ENCODE measurements at regions not wholly inside any gene's neighbourhood (a gene's known extent, or its start where the extent isn't known, plus 50 kb on each side); places are given as distances from the start of the nearest gene placed in this dataset.

DNA sequence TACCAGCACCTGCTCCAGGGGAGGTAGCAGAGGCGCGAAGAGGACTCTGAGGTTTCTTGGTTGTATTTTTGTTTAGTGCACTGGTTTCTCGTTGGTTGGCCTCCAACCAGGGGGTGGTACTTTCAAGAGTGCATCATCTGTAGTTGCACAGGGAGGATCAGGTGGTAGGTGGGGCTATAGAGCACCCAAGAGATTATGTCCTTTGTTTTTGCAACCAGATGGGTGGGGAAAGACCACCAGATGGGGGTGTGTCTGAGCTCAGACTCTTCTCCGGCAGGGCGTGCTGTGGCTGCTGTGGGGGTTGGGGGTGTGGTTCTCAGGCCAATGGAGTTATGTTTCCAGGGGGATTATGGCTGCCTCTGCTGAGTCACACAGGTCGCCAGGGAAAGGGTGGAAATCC is 254.4 kb upstream of the KLF12 start:
- DNase-seq (ENCODE audit: extremely low spot score, insufficient read length, low read depth) (no peak), FAIRE-seq (no peak)

DNA sequence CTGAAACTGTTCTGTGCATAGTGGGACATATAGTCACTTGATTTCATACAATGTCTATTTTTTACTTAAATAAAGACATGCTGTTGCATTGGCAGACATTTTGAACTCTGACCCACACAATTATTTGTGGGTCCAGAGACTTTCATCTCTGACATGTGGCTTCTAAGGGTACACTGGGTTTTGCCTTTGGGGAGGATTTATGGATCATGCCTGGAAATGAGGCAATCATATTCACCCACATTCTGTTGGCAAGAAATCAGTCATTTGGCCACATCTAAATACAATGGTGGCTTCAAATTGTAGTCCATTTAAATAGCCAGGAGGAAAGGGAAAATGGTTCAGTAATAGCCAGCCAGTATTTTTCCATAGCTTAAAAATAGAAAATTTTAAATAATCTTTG is 238.3 kb upstream of the KLF12 start:
- DNase-seq (ENCODE audit: extremely low spot score, insufficient read length, low read depth) (no peak), FAIRE-seq (no peak)

DNA sequence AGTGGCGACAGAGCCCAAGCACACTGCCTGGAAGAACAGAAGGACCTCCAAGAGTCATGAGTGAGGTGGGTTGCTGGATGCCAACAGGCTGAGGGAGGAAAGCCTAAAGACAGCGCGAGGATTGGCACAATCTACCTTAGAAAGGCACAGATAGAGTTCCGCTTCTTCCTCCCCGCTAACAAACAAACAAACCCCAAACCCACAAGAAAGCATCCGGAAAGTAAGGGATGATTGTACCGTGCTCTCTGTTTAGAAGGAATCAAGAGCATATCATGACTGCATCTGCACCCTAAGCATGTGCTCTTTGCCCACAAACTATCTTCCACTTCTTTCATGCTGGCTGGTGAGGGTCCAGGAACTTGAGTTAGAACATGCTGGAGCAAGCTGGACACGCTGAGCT is 233.0 kb upstream of the KLF12 start:
- DNase-seq (ENCODE audit: extremely low spot score, insufficient read length, low read depth) (no peak), FAIRE-seq (no peak)

DNA sequence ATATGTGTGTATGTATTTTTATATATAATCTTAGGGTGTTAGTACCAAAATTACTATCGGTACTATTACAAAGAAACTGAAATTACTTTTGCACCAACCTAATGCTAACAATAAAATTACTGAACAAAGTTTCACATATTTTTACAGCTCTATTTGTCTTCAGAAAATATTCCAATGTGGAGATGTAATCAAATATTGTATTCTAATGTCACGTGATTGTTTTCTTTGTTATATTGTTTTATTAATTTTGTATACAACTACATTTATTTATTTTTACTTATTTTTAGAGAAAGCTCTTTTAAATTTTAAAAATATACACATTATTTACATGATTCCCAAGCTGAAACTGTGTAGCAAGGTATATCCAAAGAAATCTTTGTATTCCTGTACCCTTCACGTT is 227.1 kb upstream of the KLF12 start:
- DNase-seq (ENCODE audit: extremely low spot score, insufficient read length, low read depth): no peak
- FAIRE-seq: no peak

DNA sequence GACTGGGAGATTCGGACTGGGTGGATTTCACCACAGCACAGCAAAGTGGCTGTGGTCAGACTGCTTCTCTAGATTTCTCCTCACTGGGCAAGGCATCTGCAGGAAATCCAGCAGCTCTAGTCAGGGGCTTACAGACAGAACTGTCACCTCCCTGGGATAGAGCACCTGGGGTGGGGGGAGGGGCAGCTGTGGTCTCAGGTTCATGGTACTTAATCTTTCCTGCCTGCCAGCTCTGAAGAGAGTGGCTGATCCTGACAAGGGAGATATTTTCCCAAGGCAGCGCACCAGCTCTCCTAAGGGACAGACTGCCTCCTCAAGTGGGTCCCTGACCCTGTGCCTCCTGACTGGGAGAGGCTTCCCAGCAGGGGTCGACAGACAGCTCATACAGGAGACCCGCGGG is 212.8 kb upstream of the KLF12 start:
- no peak for DNase-seq (ENCODE audit: extremely low spot score, insufficient read length, low read depth)
- no peak for FAIRE-seq

DNA sequence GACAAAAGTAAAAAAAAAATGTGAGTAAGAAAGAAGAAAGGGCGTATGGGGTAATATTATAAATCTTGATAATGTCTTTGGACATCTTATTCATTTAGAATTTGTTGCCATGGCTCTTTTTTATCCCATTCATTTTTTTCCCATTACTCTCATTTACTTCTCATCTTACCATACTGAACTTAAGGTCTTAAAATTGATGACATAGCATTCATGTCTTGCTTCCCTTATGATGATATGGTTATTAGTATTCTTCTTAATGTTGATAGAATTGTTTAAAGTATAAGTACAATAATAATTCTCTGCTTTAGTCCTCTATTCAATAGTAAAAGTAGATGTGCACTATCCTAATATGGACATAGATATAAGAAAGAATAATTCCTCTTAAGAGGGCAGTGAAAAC is 204.1 kb upstream of the KLF12 start:
- DNase-seq (ENCODE audit: extremely low spot score, insufficient read length, low read depth) (no peak), FAIRE-seq (no peak)

DNA sequence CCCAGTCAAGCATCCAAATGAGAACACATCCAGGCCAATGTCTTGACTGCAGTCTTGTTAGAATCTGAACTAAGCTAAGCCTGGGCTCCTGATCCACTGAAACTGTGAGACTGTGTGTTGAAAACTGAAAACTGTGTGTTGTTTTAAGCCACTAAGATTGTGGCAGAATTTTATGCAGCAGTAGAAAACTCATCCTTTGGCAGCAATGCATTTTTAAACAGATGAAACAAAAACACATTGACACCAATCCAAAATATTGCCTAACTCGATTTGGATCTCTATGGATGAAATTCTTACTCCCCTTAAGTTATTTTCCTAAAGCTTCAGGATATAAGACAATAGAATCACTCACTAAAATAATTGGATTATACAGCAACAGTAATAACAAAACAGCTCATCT is 202.3 kb upstream of the KLF12 start:
- DNase-seq (ENCODE audit: extremely low spot score, insufficient read length, low read depth) (no peak), FAIRE-seq (no peak)

DNA sequence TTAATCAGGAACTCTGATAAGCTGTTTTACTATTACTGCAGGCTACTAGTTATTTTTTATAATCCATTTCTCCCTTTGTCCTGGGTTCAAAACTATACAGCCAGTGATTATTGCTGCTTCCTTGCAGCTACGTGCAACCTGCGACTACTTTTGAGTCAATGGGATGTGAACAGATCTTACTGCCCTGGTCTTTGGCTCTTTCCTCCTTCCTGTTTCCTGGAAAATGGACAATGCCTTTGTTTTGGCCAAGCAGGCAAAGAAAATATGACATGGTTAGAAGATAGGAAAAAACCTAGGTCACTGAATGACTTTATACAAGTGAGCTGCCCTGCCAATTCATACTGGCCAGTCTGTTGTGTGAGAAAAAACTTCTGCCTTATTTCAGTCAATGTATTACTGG is 201.2 kb upstream of the KLF12 start:
- FAIRE-seq: no peak

DNA sequence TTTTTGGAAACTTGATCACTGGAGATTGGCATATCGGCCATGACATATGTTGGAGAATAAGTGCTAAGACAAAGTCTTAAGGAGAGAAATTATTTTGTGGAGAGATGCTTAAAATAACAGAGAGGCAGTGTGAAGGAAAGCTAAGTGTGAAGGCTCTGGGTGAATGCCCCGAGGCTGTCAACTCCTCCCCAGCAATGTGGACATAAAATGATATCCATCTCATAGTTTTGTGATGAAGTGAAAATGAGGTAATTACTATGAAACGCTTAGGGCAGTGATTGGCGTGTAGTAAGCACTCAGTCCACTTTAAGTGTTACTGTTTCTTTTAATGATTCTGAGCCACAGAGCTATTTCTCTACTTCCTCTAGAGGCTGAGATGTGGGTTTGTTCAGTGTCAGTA is 195.8 kb upstream of the KLF12 start:
- DNase-seq (ENCODE audit: extremely low spot score, insufficient read length, low read depth): no peak
- no peak for FAIRE-seq

More for the DNA sequence above, 201.2 kb upstream of the KLF12 start:
- no peak for DNase-seq (ENCODE audit: extremely low spot score, insufficient read length, low read depth)

DNA sequence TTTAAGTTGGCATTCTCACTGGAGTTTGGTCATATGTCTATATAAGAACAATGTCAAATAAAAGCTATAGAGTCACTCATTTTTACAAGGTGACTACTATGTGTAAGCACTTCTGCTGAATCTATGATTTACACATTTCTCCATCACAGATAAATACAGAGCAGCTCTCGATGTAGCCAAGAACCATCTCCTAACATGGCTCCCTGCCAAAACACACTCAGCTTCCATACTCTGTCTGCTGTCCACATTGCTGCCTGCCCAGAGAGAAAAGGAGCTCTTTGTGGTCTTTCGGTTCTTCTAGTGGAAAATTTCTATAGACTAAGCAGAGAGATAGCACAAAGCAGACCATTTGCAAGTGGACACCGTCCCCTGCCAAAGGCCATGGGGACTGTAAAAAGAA is 190.9 kb upstream of the KLF12 start:
- FAIRE-seq: no peak

DNA sequence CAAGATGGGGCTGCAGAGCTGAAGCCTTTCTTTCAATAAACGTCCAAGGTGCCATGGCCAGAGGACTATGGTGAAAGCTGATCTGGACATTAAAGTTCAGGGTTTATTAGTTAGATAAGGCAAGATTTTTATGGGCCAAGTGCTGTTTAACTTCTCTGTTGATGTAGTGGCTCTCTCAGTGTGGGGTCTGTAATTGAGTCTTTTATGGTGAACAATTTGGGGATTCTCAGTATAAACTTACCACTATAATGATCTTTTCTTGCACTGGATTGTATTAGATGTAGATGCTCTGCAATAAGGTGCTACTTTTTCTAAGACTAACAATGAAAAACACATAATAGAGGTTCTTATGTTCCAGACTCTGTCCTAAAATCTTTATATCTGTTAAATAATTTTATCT is 190.1 kb upstream of the KLF12 start:
- DNase-seq (ENCODE audit: extremely low spot score, insufficient read length, low read depth): no peak
- no peak for FAIRE-seq

More for the DNA sequence above, 190.9 kb upstream of the KLF12 start:
- DNase-seq (ENCODE audit: extremely low spot score, insufficient read length, low read depth): no peak

DNA sequence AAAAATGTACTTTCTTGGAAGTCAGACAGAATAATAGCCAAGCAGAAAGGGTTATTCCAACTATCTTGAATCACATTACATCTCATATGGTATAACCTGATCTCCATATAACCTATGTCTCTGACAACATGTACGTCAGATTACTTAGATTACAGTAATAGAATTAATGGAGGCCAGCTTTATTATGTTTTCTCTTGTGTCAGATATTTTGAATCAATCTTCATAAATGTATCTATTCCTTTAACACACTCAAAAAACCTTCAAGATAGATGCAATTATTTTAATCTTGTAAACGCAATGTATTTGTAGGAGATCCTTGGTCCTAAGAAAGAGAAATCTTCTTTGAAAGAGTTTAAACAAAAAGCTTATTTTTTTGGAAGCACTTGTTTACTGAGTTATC is 188.4 kb upstream of the KLF12 start:
- FAIRE-seq: no peak
- no peak for DNase-seq (ENCODE audit: extremely low spot score, insufficient read length, low read depth)

DNA sequence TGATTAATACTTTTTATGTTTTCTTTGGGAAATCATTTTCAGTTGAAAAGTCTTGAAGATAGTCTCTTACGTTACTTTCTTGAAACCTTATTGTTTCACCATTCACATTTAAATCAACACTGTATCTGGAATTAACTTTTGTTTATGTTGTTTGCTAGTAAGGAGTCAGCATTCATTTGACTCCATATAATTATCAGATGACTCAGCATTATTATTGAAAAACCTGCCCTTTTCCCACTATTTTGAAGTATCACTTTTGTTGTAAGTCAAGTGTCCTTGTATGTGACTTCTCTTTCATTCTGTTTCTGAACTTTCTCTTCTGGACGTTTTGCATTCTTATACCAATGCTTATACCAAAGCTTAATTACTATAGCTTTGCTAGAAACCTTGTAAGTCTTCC is 186.1 kb upstream of the KLF12 start:
- no peak for DNase-seq (ENCODE audit: extremely low spot score, insufficient read length, low read depth)
- FAIRE-seq: no peak

DNA sequence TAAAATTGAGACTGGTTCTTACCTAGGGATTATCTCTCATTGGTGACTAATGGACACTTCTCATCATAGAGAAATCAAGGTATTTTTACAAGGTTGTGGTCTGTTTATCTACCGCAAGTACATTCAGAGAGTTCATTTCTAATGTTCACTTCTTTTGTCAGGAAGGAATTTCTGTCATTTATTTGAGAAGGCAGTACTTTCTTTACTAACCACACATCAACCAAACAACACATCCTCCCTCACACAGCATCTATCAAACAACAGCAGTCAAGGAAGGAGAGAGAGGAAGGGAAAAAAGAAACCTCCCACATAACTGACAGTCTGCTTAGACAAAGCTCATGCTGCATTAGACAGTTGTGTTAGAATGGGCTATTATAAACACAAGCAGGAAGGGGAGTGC is 182.3 kb upstream of the KLF12 start:
- FAIRE-seq (no peak), DNase-seq (ENCODE audit: extremely low spot score, insufficient read length, low read depth) (no peak)

DNA sequence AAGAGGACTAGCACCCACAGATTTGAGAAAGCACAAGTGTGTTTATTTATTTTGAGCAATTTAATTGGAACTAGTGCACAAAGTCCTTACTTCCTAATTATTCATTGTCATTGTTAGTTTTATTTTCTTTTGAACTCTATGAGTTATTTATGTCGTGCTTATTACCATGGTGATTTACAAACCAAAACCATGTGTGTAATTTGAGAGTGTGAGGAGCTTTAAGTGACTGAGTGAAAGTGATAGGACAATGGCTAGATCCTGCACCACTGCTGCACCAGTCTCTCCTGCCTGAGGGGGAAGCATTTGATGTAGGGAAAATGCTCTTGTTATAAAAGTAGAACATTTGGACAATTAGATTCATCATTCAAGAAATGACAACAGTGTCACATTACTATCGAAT is 172.3 kb upstream of the KLF12 start:
- FAIRE-seq (no peak), DNase-seq (ENCODE audit: extremely low spot score, insufficient read length, low read depth) (no peak)

DNA sequence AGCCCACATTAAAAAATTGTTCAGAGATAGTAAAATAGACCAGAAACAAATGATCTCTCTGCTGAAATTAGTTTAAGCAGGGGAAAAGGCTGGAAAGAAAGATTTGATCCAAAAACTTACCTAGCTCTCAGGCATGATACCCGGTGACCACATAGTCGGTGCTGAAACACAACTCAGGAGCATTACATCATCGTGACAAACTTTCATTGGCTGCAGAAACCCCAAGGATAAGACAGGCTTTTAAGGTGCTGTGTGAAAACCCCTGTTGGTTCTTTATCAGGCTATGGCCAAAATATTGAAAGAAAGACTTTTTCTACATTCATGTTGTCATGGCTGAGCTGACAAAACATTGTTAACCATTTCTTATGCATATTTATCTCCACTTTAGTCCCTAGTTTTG is 171.7 kb upstream of the KLF12 start:
- DNase-seq (ENCODE audit: extremely low spot score, insufficient read length, low read depth) (no peak), FAIRE-seq (no peak)

DNA sequence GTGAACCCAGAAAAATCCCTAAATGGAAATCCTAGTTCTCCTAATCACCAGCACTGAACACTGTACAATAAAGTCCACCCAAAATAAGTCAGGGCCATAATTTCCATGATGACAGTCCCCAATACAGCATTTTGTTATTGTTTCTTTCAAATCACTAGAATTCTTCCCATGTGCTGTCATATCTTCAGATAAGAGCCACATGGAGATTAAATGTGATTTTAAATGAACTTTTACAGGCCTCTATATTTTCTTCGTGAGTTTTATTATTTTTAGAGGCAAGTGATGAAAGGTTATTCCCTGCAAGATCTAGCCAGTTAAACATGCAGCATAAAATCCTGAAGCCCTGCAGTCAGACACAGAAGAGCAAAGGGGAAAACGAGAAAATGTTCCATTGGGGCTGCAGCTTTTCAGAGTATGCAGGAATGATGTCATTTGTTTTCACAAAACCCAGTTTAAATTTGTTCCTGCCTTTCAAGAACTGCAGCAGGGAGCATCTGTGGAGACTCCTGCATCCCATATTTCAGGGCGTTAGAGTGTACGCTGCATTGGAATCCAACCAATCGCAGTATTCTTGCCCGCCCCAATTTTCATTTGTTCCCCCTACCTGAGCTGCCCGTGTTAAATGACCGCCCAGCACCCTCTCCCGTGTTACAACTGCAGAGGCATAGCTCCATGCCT is 167.2 kb upstream of the KLF12 start:
- FAIRE-seq (no peak), DNase-seq (ENCODE audit: extremely low spot score, insufficient read length, low read depth) (no peak)

DNA sequence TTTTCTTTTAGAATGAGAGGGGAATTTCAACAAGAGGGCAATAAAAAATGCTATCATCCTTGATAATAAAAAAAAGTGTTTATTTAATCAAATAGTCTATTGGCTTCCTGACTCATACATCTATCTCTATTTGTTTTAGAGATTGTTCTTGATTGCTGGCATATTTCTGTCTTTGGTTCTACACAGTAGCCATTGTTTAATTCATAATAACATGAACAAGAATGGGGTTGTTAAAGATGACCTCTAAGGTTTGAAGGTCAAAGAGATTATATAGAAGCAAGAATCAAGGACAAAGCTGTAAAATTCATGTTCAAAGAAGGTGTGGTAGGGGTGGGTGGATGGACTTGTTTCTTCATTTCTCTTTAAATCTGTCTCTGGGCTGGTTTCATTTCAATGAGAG is 166.0 kb upstream of the KLF12 start:
- FAIRE-seq (no peak), DNase-seq (ENCODE audit: extremely low spot score, insufficient read length, low read depth) (no peak)

DNA sequence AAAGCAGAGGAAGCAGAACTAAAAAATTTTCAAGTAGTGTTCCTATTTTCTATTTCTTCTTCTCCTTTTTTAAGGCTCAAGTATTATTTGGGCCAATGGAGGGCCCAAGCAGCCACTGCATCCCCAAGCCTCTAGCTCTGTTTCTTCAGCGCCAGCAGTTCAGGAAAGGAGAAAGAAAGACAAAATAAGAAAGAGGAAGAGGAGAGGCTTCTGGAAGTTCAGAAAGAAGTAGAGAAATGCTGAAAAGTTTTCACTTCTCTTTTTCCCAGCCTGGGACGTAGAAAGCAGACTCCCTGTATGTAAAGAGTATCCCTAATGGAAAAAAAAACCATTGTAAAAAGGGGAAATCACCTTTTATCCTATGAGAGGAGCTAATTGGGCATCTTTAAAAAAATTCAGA is 165.5 kb upstream of the KLF12 start:
- DNase-seq (ENCODE audit: extremely low spot score, insufficient read length, low read depth) (no peak), FAIRE-seq (no peak)

DNA sequence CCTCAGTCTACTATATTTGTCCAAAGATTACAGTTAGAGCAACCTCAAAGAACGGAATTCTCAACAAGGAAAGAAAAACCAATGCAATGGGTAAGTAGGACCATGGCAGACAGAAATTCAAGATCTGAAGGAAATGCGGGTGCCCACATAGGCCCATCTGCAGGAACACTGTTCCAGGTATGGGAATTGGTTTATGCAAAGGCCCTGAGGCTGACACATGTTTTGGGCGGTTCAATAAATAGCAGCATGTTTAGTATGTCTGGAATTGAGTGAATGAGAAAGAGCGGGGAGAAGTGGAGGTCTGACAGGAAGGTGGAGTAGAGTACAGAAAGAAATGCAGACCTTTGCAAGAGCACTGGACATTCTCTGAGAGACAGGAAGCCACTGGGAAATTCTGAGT is 164.7 kb upstream of the KLF12 start:
- DNase-seq (ENCODE audit: extremely low spot score, insufficient read length, low read depth) (no peak), FAIRE-seq (no peak)

DNA sequence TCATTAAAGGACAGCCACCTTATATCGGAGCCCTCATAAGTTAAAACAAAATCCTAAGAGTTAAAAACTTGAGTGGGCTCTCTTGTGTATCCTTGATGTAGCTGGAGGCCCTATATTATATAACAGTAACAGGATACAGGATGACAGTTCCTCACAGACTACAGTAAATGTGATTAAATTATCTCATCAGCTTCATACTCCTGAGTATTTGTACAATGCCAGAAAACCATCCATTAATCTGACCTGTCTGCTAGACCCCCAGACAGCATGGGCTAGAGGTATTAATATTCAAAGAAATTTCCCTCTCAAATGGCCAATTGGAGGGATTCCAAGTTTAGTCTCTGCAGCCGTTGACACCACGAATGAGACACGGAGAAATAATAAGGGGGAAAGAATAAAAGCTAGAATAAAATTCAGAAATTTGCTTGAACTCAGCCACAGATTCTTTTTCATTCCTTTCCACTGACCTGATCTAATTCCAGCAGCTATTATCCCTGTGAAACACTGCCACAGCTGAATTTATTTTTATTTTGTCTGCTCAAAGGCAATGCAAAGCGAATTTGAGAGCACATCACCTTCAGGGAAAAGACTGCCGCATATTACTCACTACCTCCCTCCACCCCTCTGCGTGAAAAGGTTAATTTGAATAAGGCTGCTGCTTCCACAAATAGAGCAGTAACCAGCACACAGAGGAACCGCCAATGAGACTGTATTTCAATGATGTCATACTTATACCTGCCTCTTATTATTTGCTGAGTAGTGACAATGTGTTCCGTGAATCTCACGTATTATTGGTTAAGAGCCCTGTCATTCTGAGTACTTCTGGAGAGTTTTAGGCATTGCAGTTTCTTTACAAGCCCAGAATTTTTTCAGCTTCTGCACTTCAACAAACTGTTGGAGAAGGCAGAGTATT is 155.9 kb upstream of the KLF12 start:
- FAIRE-seq (no peak), DNase-seq (ENCODE audit: extremely low spot score, insufficient read length, low read depth) (no peak)

DNA sequence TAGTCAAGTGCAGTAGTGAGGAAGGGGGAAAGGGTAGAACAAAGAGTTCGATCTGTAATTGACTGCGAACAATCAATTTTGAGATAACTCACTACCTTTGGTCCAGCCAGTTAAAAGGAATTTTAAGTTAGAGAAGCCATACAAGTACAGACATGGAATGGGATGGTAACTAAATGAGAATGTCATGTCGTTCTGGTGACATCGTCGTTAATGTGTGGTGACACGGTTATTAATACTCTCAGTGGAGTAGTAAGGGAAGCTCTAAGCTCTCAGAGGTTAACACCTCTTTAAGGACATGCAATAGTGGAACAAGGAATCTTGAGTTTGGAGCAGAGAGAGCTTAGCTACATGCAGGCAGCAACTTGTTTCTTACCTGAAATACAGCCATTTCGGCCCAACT is 154.9 kb upstream of the KLF12 start:
- FAIRE-seq: no peak
- no peak for DNase-seq (ENCODE audit: extremely low spot score, insufficient read length, low read depth)
